Liver (tissue), 8 donors: ENCODE measurements at regions not wholly inside any gene's neighbourhood (a gene's known extent, or its start where the extent isn't known, plus 50 kb on each side); places are given as distances from the start of the nearest gene placed in this dataset.
A peak's percentile ranks its signal among the peaks of the same experiment; 100 is the strongest.

ENCODE experiments used
- DNase-seq: peaks from one replicate; pipeline ENCODE4 v3.0.0-alpha.2; 2017; ENCODE audit warnings: low spot score
- H3K27ac ChIP-seq, 2 donors: one replicate each; pipeline ENCODE4 v1.7.0; 2013; ENCODE audit warnings: inconsistent platforms in 2 of 2, low read length in 2 of 2, control low read depth in 1 of 2, low read depth in 1 of 2, mild to moderate bottlenecking in 1 of 2
- H3K27me3 ChIP-seq, 4 donors: one replicate each; pipeline versions ENCODE4 v1.6.1 to v1.7.0; 2013; ENCODE audit warnings: low read length in 3 of 4, inconsistent platforms in 1 of 4, mild to moderate bottlenecking in 1 of 4, moderate library complexity in 1 of 4; ENCODE audit not compliant: control insufficient read depth in 4 of 4, insufficient read depth in 4 of 4
- H3K36me3 ChIP-seq, 4 donors: one replicate each; pipeline versions ENCODE4 v1.6.1 to v1.7.0; 2013; ENCODE audit warnings: low read length in 3 of 4, mild to moderate bottlenecking in 3 of 4, low read depth in 1 of 4, moderate library complexity in 1 of 4; ENCODE audit not compliant: control insufficient read depth in 4 of 4, insufficient read depth in 3 of 4
- H3K4me1 ChIP-seq, 4 donors: one replicate each; pipeline versions ENCODE4 v1.6.1 to v1.7.0; 2013; ENCODE audit warnings: low read length in 3 of 4, mild to moderate bottlenecking in 3 of 4, moderate library complexity in 1 of 4; ENCODE audit not compliant: control insufficient read depth in 4 of 4, insufficient read depth in 4 of 4
- H3K4me3 ChIP-seq, 3 donors: one replicate each; pipeline versions ENCODE4 v1.6.1 to v1.7.0; 2013; ENCODE audit warnings: low read length in 3 of 3, control low read depth in 1 of 3, low read depth in 1 of 3, mild to moderate bottlenecking in 1 of 3
- H3K9ac ChIP-seq, 2 donors: one replicate each; pipeline ENCODE4 v1.7.0; 2013; ENCODE audit warnings: low read length in 2 of 2, mild to moderate bottlenecking in 2 of 2, moderate library complexity in 2 of 2, control low read depth in 1 of 2, low read depth in 1 of 2
- H3K9me3 ChIP-seq, 4 donors: one replicate each; pipeline versions ENCODE4 v1.6.1 to v1.7.0; 2013; ENCODE audit warnings: low read length in 3 of 4; ENCODE audit not compliant: control insufficient read depth in 4 of 4
- ATF3 ChIP-seq: IDR thresholded peaks from 2 replicates; pipeline ENCODE4 v1.6.1; 2016; ENCODE audit warnings: antibody characterized with exemption
- EGR1 ChIP-seq, 2 donors: IDR thresholded peaks; 2 replicates each; pipeline ENCODE4 v1.6.1; 2016 to 2018; ENCODE audit warnings: antibody characterized with exemption in 2 of 2, low read depth in 2 of 2
- FOXA2 ChIP-seq: IDR thresholded peaks from 2 replicates; pipeline ENCODE4 v1.6.1; 2016; ENCODE audit warnings: antibody characterized with exemption
- HNF4A ChIP-seq, 2 donors: conservative IDR thresholded peaks; 2 replicates each; pipeline ENCODE4 v1.6.1; 2016; ENCODE audit warnings: antibody characterized with exemption in 2 of 2, mild to moderate bottlenecking in 2 of 2
- HNF4G ChIP-seq: IDR thresholded peaks from 2 replicates; pipeline ENCODE4 v1.6.1; 2016; ENCODE audit warnings: antibody characterized with exemption
- JUND ChIP-seq, 2 donors: IDR thresholded peaks; 2 replicates each; pipeline ENCODE4 v1.6.1; 2016; ENCODE audit warnings: antibody characterized with exemption in 2 of 2
- MAX ChIP-seq: IDR thresholded peaks from 2 replicates; pipeline ENCODE4 v1.6.1; 2016; ENCODE audit warnings: antibody characterized with exemption
- RAD21 ChIP-seq, 2 donors: IDR thresholded peaks; 2 replicates each; pipeline ENCODE4 v1.6.1; 2016; ENCODE audit warnings: antibody characterized with exemption in 2 of 2, mild to moderate bottlenecking in 2 of 2
- REST ChIP-seq: IDR thresholded peaks from 2 replicates; pipeline ENCODE4 v1.6.1; 2016; ENCODE audit warnings: antibody characterized with exemption, mild to moderate bottlenecking
- SP1 ChIP-seq: IDR thresholded peaks from 2 replicates; pipeline ENCODE4 v1.6.1; 2018; ENCODE audit warnings: antibody characterized with exemption, mild to moderate bottlenecking
- TAF1 ChIP-seq: conservative IDR thresholded peaks from 2 replicates; pipeline ENCODE4 v1.6.1; 2016; ENCODE audit warnings: antibody characterized with exemption, mild to moderate bottlenecking
- YY1 ChIP-seq: IDR thresholded peaks from 2 replicates; pipeline ENCODE4 v1.6.1; 2016; ENCODE audit warnings: antibody characterized with exemption, mild to moderate bottlenecking
- WGBS: extraction: QIAGEN DNeasy Blood & Tissue Kit; methylation state at CpG from one replicate; pipeline ENCODE4 v1.1.7; 2013; 5-methylcytosine and 5-hydroxymethylcytosine counted together
- TF ChIP-seq, protein P1 (sequence below): fragments of 150-350 bp; IDR thresholded peaks from 2 replicates; pipeline ENCODE4 v1.5.1; 2017; ENCODE audit warnings: improper control_type of control experiment, low read depth, low read length; ENCODE audit not compliant: missing input control
- donor health status: healthy.
- donor health status: healthy.
- donor health status: healthy.
- donor health status: healthy.
- donor health status: healthy.

DNA sequence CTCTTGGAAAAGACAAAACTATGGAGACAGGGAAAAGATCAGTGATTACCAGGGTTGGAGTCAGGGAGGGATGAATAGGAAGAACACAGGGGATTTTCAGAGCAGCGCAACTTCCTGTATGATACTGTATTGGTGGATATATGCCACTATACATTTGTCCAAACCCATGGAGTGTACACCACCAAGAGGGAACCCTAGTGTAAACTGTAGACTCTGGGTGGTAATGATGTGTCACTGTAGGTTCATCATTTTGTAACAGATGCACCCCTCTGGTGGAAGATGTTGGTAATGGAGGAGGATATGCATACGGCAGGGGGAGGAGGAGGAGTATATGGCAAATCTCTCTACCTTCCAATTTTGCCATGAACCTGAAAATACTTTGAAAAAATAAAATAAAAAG lies 68.1 kb downstream of the UFM1 start:
- WGBS: 56% methylated on average over 2 of the region's 2 CpGs
- H3K9me3 ChIP-seq: no peaks in the 10 kb centered on the region

DNA sequence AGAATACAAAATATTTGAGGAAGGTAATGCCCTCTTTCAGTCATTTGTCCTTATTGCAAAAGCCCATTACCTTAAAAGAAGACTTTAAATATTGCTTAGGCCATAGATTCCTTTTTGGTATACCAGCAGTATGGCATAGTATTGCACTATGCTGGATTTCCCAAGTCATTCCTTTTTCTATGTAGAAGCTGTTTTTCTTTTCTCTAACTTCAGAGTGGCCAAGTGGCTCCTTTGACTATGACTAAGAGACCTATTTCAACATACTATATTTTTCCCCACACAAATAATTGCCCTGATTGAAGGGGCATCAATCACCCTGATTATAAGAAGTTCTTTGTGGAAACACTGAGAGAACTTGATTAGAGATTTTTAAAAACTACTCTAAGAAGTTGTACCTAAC lies 68.6 kb downstream of the UFM1 start:
- TF ChIP-seq, protein P1, sequence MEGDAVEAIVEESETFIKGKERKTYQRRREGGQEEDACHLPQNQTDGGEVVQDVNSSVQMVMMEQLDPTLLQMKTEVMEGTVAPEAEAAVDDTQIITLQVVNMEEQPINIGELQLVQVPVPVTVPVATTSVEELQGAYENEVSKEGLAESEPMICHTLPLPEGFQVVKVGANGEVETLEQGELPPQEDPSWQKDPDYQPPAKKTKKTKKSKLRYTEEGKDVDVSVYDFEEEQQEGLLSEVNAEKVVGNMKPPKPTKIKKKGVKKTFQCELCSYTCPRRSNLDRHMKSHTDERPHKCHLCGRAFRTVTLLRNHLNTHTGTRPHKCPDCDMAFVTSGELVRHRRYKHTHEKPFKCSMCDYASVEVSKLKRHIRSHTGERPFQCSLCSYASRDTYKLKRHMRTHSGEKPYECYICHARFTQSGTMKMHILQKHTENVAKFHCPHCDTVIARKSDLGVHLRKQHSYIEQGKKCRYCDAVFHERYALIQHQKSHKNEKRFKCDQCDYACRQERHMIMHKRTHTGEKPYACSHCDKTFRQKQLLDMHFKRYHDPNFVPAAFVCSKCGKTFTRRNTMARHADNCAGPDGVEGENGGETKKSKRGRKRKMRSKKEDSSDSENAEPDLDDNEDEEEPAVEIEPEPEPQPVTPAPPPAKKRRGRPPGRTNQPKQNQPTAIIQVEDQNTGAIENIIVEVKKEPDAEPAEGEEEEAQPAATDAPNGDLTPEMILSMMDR: no peak
- no peak for TF ChIP-seq SP1
- TF ChIP-seq RAD21 (IDR thresholded peaks at IDR 0.05): no peak
- no peak for TF ChIP-seq YY1
- TF ChIP-seq TAF1: no peak
- no peak for TF ChIP-seq FOXA2
- no peak for TF ChIP-seq MAX
- no peak for TF ChIP-seq EGR1 (IDR thresholded peaks at IDR 0.05; ENCODE audit: low read depth in 2 of 2)
- Histone ChIP-seq H3K27me3 (no peaks in the 10 kb centered on the region), H3K4me3 (no peak overlapping the region), H3K27ac (no peak overlapping the region), H3K9me3 (no peaks in the 10 kb centered on the region), H3K9ac (no peak overlapping the region), H3K36me3 (no peaks in the 10 kb centered on the region), H3K4me1 (no peaks in the 10 kb centered on the region)
- no peak for DNase-seq

More for the DNA sequence above, 68.1 kb downstream of the UFM1 start:
- DNase-seq: no peak
- H3K9ac ChIP-seq: no peak overlapping the region
- no peaks in the 10 kb centered on the region for H3K27me3 ChIP-seq
- no peaks in the 10 kb centered on the region for H3K36me3 ChIP-seq
- H3K4me1 ChIP-seq: no peaks in the 10 kb centered on the region
- TF ChIP-seq MAX: no peak
- TF ChIP-seq RAD21 (IDR thresholded peaks at IDR 0.05): peak; percentile 50 to 65
- no peak for TF ChIP-seq SP1
- H3K4me3 ChIP-seq: no peak overlapping the region
- H3K27ac ChIP-seq: no peak overlapping the region

- no peak for TF ChIP-seq REST
- no peak for TF ChIP-seq HNF4A (conservative IDR thresholded peaks at IDR 0.05)
- no peak for TF ChIP-seq HNF4G
- no peak for TF ChIP-seq RAD21 (IDR thresholded peaks at IDR 0.05)
- TF ChIP-seq ATF3: no peak
- TF ChIP-seq JUND (IDR thresholded peaks at IDR 0.05): no peak
- TF ChIP-seq SP1: no peak
- no peak for TF ChIP-seq YY1
- no peak for TF ChIP-seq TAF1
- no peaks in the 10 kb centered on the region for H3K4me1 ChIP-seq
- no peaks in the 10 kb centered on the region for H3K27me3 ChIP-seq
- H3K36me3 ChIP-seq: no peaks in the 10 kb centered on the region
- no peaks in the 10 kb centered on the region for H3K9me3 ChIP-seq
- 64% methylated on average over 3 of the region's 3 CpGs for WGBS
- no peak for DNase-seq
- H3K4me3 ChIP-seq: no peak overlapping the region
- H3K9ac ChIP-seq: no peak overlapping the region
- no peak overlapping the region for H3K27ac ChIP-seq
These were observed 69.7 kb downstream of the UFM1 start for GRCh38 chr13:38419312-38419873.
